Myocyte (in vitro differentiated cells): ENCODE measurements at regions not wholly inside any gene's neighbourhood (a gene's known extent, or its start where the extent isn't known, plus 50 kb on each side); places are given as distances from the start of the nearest gene placed in this dataset.
A peak's percentile ranks its signal among the peaks of the same experiment; 100 is the strongest.

Experiments
- DNase-seq: peaks from one replicate; pipeline ENCODE4 v3.0.0-alpha.2; 2012; ENCODE audit warnings: low read depth

GRCh38 chr2:194182888-194183287, 1474.1 kb upstream of the SLC39A10 start:
- no peak for DNase-seq

DNA sequence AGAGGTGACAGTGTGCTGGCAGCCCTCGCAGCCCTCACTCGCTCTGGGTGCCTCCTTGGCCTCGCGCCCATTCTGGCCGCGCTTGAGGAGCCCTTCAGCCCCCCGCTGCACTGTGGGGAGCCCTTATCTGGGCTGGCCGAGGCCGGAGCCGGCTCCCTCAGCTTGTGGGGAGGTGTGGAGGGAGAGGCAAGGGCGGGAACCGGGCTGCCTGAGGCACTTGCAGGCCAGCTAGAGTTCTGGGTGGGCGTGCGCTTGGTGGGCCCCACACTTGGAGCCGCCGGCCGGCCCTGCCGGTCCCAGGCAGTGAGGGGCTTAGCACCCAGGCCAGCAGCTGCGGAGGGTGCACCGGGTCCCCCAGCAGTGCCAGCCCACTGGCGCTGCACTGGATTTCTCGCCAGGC, 1480.9 kb upstream of the SLC39A10 start:
- no peak for DNase-seq

- DNase-seq = peak; percentile 44
Measured at GRCh38 chr2:194166818-194167217, 1490.2 kb upstream of the SLC39A10 start.

DNA sequence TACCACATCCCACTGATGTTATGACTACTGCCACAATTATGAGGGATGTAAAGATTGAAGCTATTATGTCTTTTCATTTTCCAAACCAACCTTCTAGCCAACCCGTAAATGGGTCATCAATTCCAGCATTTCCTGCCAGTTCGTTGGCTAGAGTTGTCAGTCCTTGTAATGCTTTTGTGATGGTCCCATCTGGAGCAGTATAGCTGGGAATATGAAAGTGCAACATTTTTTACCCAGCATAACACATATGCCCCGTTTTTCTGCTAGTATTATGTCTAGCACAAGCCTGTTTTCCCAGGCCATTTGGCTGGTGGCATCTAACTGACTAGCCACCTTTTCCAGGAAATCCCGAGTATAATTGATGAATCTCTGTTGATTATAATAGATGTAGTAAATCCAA, 1501.6 kb upstream of the SLC39A10 start:
- no peak for DNase-seq

GRCh38 chr2:194151231-194151630, 1505.8 kb upstream of the SLC39A10 start:
- peak; percentile 10 for DNase-seq

DNA sequence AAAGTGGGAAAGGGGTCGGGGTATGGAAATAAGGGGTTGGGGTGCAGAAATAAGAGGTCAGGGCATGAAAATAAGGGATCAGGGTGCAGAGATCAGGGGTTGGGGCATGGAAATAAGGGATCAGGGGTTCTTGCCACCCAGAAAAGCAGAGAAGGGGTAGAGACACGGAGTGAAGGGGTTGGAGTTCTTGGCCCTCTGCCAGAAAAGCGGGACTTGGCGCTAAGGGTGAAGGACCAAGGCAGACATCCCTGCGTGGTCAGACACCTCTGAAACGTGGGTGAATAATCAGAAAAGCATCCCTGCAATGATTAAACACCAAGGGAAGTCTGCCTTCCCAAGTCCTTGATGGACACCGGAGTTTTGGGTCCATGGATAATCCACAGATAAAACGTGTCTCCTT, 1521.6 kb upstream of the SLC39A10 start:
- no peak for DNase-seq

DNA sequence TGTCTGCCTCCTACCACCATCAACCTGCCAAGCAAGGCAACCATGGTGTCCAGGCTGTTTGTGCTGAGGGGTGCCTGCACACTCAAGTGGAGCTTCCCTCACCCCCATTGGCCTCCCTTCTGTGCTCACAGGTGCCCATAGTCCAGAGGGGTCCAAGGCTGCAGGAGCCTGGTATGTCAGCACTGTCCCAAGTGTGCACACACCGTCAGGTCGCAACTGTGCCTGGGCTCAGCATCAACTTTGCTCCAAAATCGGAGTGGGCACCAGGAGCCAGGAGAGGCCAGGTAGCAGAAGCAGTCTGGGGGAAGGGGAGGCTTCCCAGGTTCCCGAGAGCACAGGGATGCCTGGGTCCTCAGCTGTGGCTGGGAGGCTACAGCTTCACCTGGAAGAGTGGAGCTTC, 1528.2 kb upstream of the SLC39A10 start:
- no peak for DNase-seq

DNA sequence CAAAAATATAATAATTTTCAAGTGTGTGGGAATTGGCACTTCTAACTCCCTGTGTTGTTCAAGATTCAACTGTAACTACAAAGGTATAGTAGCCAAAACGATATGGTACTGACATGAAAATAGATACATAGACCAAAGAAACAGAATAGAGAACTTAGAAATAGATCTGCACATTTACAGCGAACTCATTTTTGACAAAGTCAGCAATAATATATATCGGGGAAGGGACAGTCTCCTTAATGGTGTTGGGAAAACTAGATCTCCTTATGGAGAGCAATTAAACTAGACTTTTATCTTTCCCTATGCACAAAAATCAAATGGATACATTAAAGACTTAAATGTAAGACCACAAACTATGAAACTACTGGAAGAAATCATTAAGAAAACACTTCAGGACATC, 1530.6 kb upstream of the SLC39A10 start:
- no peak for DNase-seq

GRCh38 chr2:194116861-194117260, 1540.2 kb upstream of the SLC39A10 start:
- no peak for DNase-seq

- DNase-seq = no peak
Measured at GRCh38 chr2:194105358-194105757, 1551.7 kb upstream of the SLC39A10 start.

GRCh38 chr2:194104687-194105086, 1552.3 kb upstream of the SLC39A10 start:
- DNase-seq = peak; percentile 23

DNA sequence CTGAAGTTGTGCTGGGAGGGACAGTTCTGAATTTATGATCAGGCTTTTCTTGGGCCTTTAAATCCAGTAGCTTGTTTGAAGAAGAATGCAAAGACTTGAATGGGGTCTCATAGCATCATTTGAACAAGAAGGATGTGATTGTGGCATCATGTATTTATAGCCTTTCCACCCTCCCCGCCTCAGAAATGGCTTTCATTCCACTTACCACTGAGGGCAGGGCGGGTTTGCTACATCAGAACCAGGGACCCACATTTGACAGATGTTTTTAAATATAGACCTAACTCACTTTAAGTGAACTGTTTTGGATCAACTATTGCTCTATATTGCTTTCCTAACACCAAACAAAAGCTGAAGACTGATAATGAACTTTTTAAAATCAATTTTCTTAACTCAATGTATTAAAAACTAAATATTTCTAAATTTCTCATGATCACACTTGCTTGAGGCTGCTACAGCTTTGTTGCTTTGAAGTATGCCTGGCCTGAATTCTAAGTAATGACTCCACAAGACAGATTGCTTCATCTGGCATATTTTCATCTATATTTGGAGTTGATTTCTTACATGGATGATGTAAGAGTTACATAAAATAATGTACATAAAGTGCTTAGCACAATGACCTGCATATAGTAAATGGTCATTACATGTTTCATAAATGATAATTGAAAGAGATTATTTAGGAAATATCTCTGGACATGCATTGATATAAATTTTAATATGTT, 1552.9 kb upstream of the SLC39A10 start:
- peak; percentile 81 for DNase-seq

GRCh38 chr2:194102546-194102945, 1554.5 kb upstream of the SLC39A10 start:
- no peak for DNase-seq

GRCh38 chr2:194100201-194100600, 1556.8 kb upstream of the SLC39A10 start:
- DNase-seq = no peak

DNA sequence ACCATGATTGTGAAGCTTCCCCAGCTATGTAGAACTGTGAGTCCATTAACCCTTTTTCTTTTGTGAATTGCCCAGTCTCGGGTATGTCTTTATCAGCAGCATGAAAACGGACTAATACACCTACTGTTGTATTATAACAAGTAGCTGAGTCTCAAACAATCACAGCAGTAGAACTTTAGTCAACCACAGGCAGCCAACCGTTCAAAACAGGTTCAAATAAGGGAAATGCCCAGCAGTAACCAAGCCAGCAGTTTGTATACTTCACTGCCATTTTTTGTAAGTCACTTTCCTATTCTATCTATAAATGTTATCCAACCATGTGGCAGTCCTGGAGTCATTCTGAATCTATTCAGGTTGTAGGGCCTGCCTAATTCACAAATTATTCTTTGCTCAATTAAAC, 1560.6 kb upstream of the SLC39A10 start:
- DNase-seq = no peak

GRCh38 chr2:194095359-194095758, 1561.7 kb upstream of the SLC39A10 start:
- no peak for DNase-seq

DNA sequence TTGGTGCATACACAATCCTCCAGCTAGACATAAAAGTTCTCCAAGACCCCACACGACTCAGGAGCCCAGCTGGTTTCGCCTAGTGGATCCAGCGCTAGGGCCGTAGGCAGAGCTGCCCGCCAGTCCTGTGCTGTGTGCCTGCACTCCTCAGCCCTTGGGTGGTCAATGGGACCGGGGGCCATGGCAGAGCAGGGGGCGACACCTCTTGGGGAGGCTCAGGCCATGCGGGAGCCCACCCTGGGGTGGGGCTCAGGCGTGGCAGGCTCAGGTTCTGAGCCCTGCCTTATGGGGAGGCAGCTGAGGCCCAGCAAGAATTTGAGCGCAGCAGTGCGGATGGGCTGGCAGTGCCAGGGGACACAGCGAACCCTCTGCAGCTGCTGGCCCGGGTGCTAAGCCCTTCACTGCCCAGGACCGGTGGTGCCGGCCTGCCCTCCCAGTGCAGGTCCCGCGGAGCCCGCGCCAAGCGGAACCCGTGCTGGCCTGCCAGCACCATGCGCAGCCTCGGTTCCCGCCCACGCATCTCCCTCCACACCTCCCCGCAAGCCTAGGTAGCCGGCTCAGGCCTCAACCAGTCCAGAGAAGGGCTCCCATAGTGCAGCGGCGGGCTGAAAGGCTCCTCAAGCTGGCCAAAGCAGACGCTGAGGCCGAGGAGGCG, 1566.6 kb upstream of the SLC39A10 start:
- no peak for DNase-seq

- peak; percentile 62 for DNase-seq
Measured at GRCh38 chr2:194087089-194087958, 1569.7 kb upstream of the SLC39A10 start.

- no peak for DNase-seq
Measured at GRCh38 chr2:194086129-194086528, 1570.9 kb upstream of the SLC39A10 start.

DNA sequence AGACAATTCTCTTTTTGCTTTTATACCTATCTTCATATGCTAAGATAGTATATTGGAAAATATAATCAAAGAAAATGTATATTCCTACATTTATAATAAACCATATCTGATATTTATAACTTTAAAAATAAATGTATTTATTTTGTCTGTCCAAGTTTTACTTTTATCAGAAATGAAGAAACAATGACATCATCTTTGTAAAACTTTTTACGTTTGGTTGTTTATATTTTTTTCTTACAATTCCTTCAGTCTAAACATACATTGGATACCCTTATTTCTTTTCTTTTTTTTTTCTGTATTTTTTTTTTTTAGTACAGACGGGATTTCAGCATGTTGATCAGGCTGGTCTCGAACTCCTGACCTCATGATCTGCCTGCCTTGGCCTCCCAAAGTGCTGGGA, 1577.0 kb upstream of the SLC39A10 start:
- DNase-seq = no peak

- no peak for DNase-seq
Measured at GRCh38 chr2:194077366-194077765, 1579.7 kb upstream of the SLC39A10 start.

DNA sequence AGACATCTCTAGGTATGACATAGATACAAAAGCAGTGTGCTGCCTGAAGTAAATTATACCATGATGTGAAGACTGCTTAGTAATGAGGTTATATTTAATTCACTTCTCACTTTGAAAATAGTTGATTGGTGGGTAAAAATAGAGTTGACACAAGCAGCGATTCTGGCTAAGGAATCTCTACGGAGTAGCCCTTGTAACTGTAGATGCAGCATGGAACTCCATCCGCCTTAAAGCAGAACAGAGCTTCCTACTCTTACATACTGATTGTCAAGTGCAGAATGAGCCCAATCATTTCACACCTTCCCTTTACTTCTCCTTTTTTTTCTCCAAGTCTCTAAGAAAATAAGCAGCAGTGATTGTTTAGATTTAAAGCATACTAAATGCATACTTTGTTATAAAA, 1594.6 kb upstream of the SLC39A10 start:
- DNase-seq = peak; percentile 38
